ENCODE measurements at regions not wholly inside any gene's neighbourhood (a gene's known extent, or its start where the extent isn't known, plus 50 kb on each side); places are given as distances from the start of the nearest gene placed in this dataset.

- TF ChIP-seq, protein P1, sequence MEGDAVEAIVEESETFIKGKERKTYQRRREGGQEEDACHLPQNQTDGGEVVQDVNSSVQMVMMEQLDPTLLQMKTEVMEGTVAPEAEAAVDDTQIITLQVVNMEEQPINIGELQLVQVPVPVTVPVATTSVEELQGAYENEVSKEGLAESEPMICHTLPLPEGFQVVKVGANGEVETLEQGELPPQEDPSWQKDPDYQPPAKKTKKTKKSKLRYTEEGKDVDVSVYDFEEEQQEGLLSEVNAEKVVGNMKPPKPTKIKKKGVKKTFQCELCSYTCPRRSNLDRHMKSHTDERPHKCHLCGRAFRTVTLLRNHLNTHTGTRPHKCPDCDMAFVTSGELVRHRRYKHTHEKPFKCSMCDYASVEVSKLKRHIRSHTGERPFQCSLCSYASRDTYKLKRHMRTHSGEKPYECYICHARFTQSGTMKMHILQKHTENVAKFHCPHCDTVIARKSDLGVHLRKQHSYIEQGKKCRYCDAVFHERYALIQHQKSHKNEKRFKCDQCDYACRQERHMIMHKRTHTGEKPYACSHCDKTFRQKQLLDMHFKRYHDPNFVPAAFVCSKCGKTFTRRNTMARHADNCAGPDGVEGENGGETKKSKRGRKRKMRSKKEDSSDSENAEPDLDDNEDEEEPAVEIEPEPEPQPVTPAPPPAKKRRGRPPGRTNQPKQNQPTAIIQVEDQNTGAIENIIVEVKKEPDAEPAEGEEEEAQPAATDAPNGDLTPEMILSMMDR (IDR thresholded peaks at IDR 0.05): no peak
- TF ChIP-seq ZFX (IDR thresholded peaks at IDR 0.05; ENCODE audit: borderline replicate concordance): no peak
These were observed 225.6 kb downstream of the PCSK1 start for GRCh38 chr5:96207420-96207819.
